ENCODE measurements at regions not wholly inside any gene's neighbourhood (a gene's known extent, or its start where the extent isn't known, plus 50 kb on each side); places are given as distances from the start of the nearest gene placed in this dataset.
A peak's percentile ranks its signal among the peaks of the same experiment; 100 is the strongest.

DNA sequence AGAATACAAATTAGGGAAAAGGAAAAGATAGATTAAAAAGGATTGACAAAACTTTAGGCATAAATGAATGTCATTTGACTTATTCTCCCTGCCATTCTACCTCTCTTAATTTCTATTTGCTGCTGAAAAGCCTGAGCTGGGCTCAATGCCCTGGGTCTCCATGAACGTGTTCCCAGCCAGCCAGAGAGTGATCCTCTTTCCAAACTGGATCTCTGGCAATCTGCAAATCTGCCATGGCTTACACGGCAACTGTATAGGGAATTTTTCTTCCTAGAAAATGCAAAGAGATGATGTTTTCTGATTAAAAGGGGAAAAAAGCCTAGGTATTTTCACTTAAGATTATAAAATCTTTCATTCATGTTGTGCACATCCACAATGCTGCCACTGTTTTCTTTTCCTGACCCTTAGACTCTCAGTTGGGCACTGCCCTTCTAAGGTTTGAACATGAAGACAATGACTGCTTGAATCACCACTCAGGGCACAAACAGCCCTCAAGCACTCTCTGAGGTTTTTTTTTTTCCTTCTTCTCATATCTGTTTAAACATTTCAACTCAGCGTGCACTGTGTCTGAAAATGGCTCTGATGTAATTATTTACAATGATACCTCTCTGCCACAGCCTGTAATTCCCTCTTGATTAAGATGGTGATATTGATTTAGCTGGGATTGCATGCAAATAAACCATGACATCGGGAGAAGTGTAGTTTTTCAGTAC is 60.3 kb downstream of the DACT1 start:
- DNase-seq, result peak in 5 of 51 donors; percentile 1 to 12 (median 4)

GRCh38 chr14:58699681-58700205 is 62.0 kb downstream of the DACT1 start:
- DNase-seq, result no peak

DNA sequence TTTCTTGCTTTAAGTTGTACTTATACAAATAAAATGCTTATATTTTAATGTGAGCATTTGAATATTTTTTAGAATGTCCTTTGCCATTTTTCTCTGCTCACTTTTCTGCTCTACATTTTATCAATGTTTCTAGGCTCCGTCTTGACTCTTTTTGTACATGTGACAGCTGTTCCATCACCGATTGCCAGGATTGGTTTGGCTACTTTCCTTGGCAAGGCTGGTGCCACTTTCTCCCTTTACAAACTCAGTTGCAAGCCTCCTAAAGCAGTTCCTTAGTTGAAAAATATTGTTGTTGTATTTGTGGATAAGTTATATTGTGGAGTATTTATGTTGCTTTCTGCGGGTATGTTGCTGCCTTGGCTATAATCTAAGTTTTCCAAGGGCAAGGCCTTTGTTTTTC is 63.4 kb downstream of the DACT1 start:
- peak in 2 of 51 donors; percentile 0 to 4 for DNase-seq

DNA sequence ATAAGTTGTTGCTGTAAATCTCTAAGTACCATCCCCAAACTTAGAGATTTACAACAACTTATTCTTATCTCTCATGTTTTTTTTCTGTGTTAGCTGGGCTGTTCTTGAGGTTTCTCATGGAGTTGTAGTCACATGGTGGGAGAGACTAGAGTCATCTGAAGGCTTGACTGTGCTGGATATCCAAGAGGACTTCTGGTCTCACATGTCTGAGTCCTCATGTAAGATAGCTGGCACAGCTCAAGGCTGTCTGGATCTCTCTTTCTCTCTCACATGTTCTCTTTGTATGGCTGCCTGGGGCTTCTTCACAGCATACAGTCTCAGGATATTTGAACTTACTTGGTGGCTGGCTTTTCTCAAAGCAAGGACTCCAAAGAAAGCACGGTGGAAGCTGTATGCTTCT is 63.8 kb downstream of the DACT1 start:
- no peak for DNase-seq

GRCh38 chr14:58702441-58703160 is 64.8 kb downstream of the DACT1 start:
- no peak for DNase-seq

- no peak for DNase-seq
Measured at GRCh38 chr14:58703161-58703506, 65.4 kb downstream of the DACT1 start.

DNA sequence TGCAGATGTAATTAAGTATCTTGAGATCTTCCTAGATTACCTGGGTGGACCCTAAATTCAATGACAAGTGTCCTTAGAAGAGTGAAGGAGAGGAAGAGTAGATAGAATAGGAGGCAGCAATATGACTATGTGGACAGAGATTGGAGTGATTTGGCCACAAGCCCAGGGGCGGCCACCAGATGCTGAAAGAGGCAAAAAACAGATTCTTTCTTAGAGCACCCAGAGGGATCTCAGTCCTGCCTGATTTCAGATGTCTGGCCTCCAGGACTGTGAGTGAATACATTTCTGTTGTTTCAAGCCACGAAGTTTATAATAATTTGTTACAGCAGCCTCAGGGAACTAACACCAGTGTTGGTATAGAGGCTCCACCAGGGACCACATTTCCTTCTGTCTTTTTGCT is 67.3 kb downstream of the DACT1 start:
- DNase-seq, result no peak

GRCh38 chr14:58707949-58708348 is 70.2 kb downstream of the DACT1 start:
- DNase-seq, result no peak

- DNase-seq, result no peak
Measured at GRCh38 chr14:58709949-58710348, 72.2 kb downstream of the DACT1 start.

- no peak for DNase-seq
Measured at GRCh38 chr14:58711382-58711781, 73.6 kb downstream of the DACT1 start.

- no peak for DNase-seq
Measured at GRCh38 chr14:58712357-58712756, 74.6 kb downstream of the DACT1 start.

DNA sequence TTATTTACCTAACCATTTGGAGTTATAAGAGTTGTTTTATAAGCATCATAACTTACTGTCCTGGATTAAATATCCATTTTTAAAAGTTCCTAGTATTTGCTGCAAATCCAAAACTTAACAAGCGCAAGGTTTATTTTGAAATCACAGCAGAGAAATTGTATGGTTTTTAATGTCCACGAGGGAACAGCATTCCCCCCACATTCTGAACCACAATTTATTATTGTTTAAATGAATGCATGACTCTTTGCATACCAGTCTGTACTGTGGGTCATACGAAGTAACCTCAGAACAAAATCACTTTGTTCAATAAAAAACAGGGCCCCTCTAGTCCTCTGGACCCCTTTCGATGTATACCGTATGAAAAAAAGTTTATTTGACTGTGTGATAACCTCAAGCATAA is 75.9 kb downstream of the DACT1 start:
- DNase-seq, result no peak

GRCh38 chr14:58716706-58717105 is 78.9 kb downstream of the DACT1 start:
- no peak for DNase-seq

DNA sequence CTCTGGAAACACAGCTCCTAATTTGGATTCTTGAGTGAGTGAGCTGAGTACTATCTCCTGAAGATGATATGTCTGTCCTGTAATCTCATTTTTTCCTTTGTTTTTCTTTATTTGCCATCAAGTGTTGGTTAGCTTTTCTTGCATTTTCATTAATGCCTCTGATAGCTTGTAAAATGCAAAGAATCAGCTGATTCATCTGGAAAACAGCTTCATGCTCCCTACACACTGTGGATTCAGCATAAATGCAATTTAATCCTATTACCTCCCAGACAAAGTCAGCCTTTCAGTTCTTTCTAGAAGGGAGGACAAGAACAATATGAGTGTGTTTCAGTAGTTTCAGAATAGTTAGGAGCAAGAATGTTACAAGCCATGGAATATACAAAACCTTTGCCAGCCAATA is 79.4 kb downstream of the DACT1 start:
- no peak for DNase-seq

- DNase-seq, result no peak
Measured at GRCh38 chr14:58717813-58718212, 80.1 kb downstream of the DACT1 start.

- no peak for DNase-seq
Measured at GRCh38 chr14:58718226-58719205, 80.8 kb downstream of the DACT1 start.

GRCh38 chr14:58721723-58722122 is 84.0 kb downstream of the DACT1 start:
- no peak for DNase-seq

DNA sequence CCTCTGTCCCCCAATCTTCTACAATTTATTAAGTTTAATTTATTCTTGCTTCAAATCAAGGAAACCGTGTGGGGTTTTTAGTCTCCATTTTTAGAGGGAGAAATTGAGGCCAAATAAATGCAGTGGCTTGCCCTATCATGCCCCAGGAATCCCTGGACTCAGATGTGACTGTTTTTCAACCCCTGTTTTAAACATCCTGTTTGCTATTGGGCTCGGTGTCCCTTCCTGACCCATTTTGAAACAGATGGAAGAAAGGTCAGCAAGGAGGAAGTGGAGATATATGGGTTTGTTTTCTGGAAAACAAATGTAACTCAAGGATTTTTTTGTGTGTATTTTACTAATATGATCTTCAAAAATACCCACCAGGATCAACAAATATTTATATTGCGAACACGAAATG is 84.7 kb downstream of the DACT1 start:
- DNase-seq, result no peak

GRCh38 chr14:58724206-58724605 is 86.4 kb downstream of the DACT1 start:
- no peak for DNase-seq

GRCh38 chr14:58724702-58725101 is 86.9 kb downstream of the DACT1 start:
- DNase-seq, result no peak

- no peak for DNase-seq
Measured at GRCh38 chr14:58725226-58725625, 87.5 kb downstream of the DACT1 start.

- no peak for DNase-seq
Measured at GRCh38 chr14:58725871-58726270, 88.1 kb downstream of the DACT1 start.

Data from hypothalamus (tissue), 51 donors.